DMS53 treated with DMSO at 0.1 percent for 48 hours (cell line): ENCODE measurements at regions not wholly inside any gene's neighbourhood (a gene's known extent, or its start where the extent isn't known, plus 50 kb on each side); places are given as distances from the start of the nearest gene placed in this dataset.

ENCODE experiments used
- DNase-seq: peaks from one replicate; lab custom pipeline; 2025; ENCODE audit not compliant: unreplicated experiment; lab: John Stamatoyannopoulos, UW

GRCh38 chr1:207971331-207972219, 60.6 kb upstream of the CD34 start:
- no peak for DNase-seq

- no peak for DNase-seq
These were observed 59.7 kb upstream of the CD34 start for GRCh38 chr1:207970329-207971233.

- DNase-seq, result no peak
These were observed 58.6 kb upstream of the CD34 start for GRCh38 chr1:207969528-207969927.

- no peak for DNase-seq
These were observed 57.6 kb upstream of the CD34 start for GRCh38 chr1:207968521-207969009.

- DNase-seq, result no peak
These were observed 56.8 kb upstream of the CD34 start for GRCh38 chr1:207967703-207968102.

GRCh38 chr1:207966521-207966920, 55.6 kb upstream of the CD34 start:
- DNase-seq, result no peak

GRCh38 chr1:207965392-207966387, 54.8 kb upstream of the CD34 start:
- DNase-seq, result no peak

- no peak for DNase-seq
These were observed 53.5 kb upstream of the CD34 start for GRCh38 chr1:207964195-207964966.

GRCh38 chr1:207963427-207964194, 52.7 kb upstream of the CD34 start:
- peak; percentile 86 for DNase-seq

- DNase-seq, result peak; percentile 59
These were observed 51.9 kb upstream of the CD34 start for GRCh38 chr1:207962716-207963426.
